ENCODE measurements at regions not wholly inside any gene's neighbourhood (a gene's known extent, or its start where the extent isn't known, plus 50 kb on each side); places are given as distances from the start of the nearest gene placed in this dataset.

DNA sequence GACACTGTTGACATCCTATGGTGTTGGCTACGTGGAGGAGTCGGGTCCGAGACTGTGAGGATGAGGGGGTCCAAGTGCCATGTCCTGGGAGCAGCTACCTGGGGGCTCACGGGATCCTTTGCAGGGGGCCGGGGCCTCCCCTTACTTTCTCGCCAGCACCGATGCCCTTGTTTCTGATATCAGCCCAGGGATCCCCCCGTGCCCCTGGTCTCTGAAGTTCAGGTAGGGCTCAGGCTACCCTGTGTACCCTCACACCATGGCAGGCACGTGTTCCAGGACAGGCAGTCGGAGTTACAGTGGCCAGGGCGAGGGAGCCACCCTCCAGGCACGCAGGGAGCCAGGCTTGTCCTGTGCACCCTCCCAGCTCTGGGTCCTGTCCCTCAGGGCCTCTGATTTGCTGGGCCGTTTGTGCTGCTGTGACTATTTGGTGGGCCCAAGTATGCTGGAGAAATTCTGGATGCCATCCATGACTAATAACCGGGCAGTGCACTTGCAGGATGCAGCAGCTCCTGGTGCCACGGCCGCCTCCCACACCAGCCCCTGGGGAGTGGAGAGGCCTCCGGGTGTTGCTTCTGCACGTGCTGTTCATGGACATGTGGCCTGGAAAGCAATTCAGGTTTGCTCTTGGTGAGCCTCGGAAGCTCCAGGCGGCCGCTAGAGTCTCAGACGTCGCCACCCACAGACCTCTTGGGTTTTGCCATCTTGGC, 93.1 kb upstream of the SFSWAP start:
- H3K4me1 Mint-ChIP-seq (ENCODE audit: low read depth), result no peaks in the 10 kb centered on the region
- Histone ChIP-seq H3K27ac (ENCODE audit: low read depth in 1 of 2, low read length in 2 of 2) (no peak overlapping the region), H3K9me3 (ENCODE audit: control insufficient read depth in 1 of 2, insufficient read depth in 1 of 2, low read length in 2 of 2) (peaks cover 0 to 20% of the 10 kb centered on the region in 2 experiments), H3K27me3 (ENCODE audit: control insufficient read depth in 1 of 2, insufficient read depth in 2 of 2, low read length in 2 of 2) (peaks cover 3 to 7% of the 10 kb centered on the region in 2 experiments), H3K4me1 (ENCODE audit: insufficient read depth, low read length) (no peaks in the 10 kb centered on the region), H3K36me3 (ENCODE audit: insufficient read depth, low read length) (no peaks in the 10 kb centered on the region), H3K4me3 (ENCODE audit: low read length) (no peak overlapping the region)
- ATAC-seq (ENCODE audit: poor library complexity) (no peak), DNase-seq (no peak)
- peaks cover 20% of the 10 kb centered on the region for H3K27me3 Mint-ChIP-seq
- no peak overlapping the region for H3K4me3 Mint-ChIP-seq
- H3K27ac Mint-ChIP-seq, result no peak overlapping the region
- TF ChIP-seq, protein P1, sequence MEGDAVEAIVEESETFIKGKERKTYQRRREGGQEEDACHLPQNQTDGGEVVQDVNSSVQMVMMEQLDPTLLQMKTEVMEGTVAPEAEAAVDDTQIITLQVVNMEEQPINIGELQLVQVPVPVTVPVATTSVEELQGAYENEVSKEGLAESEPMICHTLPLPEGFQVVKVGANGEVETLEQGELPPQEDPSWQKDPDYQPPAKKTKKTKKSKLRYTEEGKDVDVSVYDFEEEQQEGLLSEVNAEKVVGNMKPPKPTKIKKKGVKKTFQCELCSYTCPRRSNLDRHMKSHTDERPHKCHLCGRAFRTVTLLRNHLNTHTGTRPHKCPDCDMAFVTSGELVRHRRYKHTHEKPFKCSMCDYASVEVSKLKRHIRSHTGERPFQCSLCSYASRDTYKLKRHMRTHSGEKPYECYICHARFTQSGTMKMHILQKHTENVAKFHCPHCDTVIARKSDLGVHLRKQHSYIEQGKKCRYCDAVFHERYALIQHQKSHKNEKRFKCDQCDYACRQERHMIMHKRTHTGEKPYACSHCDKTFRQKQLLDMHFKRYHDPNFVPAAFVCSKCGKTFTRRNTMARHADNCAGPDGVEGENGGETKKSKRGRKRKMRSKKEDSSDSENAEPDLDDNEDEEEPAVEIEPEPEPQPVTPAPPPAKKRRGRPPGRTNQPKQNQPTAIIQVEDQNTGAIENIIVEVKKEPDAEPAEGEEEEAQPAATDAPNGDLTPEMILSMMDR (IDR thresholded peaks at IDR 0.05), result no peak
- ChIA-PET CTCF (no interaction called here), POLR2A (no interaction called here)
- no peaks in the 10 kb centered on the region for H3K36me3 Mint-ChIP-seq (ENCODE audit: low read depth)
- no peaks in the 10 kb centered on the region for H3K9me3 Mint-ChIP-seq
- intact Hi-C loops (cut with DNase I, micrococcal nuclease), result no loop called here

DNA sequence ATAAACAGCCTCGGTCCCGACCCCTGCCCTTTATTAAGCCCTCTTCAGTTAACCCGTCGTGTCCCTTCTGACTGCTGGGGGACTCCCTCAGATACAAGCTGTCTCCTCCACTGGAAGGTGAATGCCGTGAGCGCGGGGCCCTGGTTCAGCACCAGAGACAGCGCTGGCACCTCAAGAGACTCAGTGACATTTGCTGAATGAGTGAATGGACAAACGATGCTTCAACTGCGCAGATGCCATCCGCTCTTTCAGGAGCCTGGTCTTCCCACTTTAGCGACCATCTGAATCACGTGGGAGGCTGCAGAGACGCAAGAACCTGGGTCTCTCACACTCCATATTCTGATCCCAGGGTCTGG, 92.6 kb upstream of the SFSWAP start:
- peaks cover 20% of the 10 kb centered on the region for H3K27me3 Mint-ChIP-seq
- no peak overlapping the region for H3K4me3 Mint-ChIP-seq
- Histone ChIP-seq H3K4me1 (ENCODE audit: insufficient read depth, low read length) (no peaks in the 10 kb centered on the region), H3K4me3 (ENCODE audit: low read length) (no peak overlapping the region), H3K27ac (ENCODE audit: low read depth in 1 of 2, low read length in 2 of 2) (no peak overlapping the region), H3K36me3 (ENCODE audit: insufficient read depth, low read length) (no peaks in the 10 kb centered on the region), H3K9me3 (ENCODE audit: control insufficient read depth in 1 of 2, insufficient read depth in 1 of 2, low read length in 2 of 2) (peaks cover 0 to 20% of the 10 kb centered on the region in 2 experiments), H3K27me3 (ENCODE audit: control insufficient read depth in 1 of 2, insufficient read depth in 2 of 2, low read length in 2 of 2) (peaks cover 3 to 7% of the 10 kb centered on the region in 2 experiments)
- intact Hi-C loops (cut with DNase I, micrococcal nuclease), result no loop called here
- no peak for DNase-seq
- CTCF ChIA-PET, result no interaction called here
- POLR2A ChIA-PET, result no interaction called here
- H3K4me1 Mint-ChIP-seq (ENCODE audit: low read depth), result no peaks in the 10 kb centered on the region
- H3K9me3 Mint-ChIP-seq, result no peaks in the 10 kb centered on the region
- no peak for ATAC-seq (ENCODE audit: poor library complexity)
- no peaks in the 10 kb centered on the region for H3K36me3 Mint-ChIP-seq (ENCODE audit: low read depth)
- TF ChIP-seq, protein P1 (IDR thresholded peaks at IDR 0.05), result no peak
- H3K27ac Mint-ChIP-seq, result no peak overlapping the region

DNA sequence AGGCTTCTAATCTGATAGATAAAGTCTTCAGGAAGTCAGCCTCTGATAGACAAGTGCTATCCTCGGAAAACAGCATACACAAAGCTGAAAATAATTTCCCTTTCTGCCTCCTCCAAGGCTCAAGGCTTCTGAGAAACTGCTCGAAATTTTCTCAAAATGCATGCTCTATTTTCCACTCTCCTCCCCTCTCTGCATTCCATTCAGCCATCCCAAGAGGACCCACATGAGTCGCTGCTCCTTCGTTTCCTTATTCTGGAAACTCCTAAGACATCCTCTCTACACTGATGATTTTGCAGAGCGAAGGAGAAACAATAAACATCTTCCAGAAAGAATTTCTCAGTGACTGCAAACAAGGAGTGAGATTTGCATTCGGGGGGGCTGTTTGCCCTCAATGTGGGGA, 92.2 kb upstream of the SFSWAP start:
- Histone ChIP-seq H3K4me1 (ENCODE audit: insufficient read depth, low read length) (no peaks in the 10 kb centered on the region), H3K27me3 (ENCODE audit: control insufficient read depth in 1 of 2, insufficient read depth in 2 of 2, low read length in 2 of 2) (peaks cover 3 to 7% of the 10 kb centered on the region in 2 experiments), H3K36me3 (ENCODE audit: insufficient read depth, low read length) (no peaks in the 10 kb centered on the region), H3K27ac (ENCODE audit: low read depth in 1 of 2, low read length in 2 of 2) (no peak overlapping the region), H3K9me3 (ENCODE audit: control insufficient read depth in 1 of 2, insufficient read depth in 1 of 2, low read length in 2 of 2) (peaks cover 0 to 22% of the 10 kb centered on the region in 2 experiments), H3K4me3 (ENCODE audit: low read length) (no peak overlapping the region)
- Mint-ChIP-seq H3K27me3 (peaks cover 20% of the 10 kb centered on the region), H3K36me3 (ENCODE audit: low read depth) (no peaks in the 10 kb centered on the region), H3K4me3 (no peak overlapping the region), H3K9me3 (no peaks in the 10 kb centered on the region), H3K4me1 (ENCODE audit: low read depth) (no peaks in the 10 kb centered on the region), H3K27ac (no peak overlapping the region)
- ChIA-PET POLR2A (no interaction called here), CTCF (no interaction called here)
- no peak for ATAC-seq (ENCODE audit: poor library complexity)
- TF ChIP-seq, protein P1 (IDR thresholded peaks at IDR 0.05), result no peak
- no peak for DNase-seq
- intact Hi-C loops (cut with DNase I, micrococcal nuclease), result no loop called here
